ENCODE measurements at regions not wholly inside any gene's neighbourhood (a gene's known extent, or its start where the extent isn't known, plus 50 kb on each side); places are given as distances from the start of the nearest gene placed in this dataset.

DNA sequence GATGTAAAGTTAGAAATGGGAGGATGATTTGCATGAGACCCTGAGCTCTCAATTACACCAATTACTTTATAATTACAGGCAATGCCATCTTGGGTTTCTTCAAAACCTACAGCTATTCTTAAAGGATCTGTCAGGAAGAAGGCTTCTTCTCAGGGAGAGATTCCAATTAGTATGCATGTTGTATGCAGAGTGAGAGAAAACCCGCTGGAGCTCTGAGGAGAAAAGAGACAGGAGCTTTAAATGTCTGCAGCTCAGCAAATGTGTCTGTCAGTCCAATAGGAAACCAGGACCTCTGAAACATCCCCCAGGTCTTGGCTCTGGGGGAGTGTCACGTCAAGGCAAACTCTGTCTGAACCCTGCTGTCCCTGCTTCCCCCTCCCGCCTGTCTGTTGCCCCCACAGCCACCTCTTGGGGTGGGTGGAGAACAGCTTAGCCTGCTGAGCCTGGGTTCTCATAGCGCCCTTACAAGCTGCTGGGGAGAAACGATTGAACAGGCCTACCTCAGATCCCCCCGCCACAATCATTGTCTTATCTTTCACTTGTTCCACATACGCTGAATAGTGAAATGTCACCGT, 140.2 kb downstream of the SPATA19 start:
- no peak for DNase-seq (ENCODE audit: extremely low read depth in 1 of 11, low read depth in 9 of 11, low spot score in 4 of 11)

DNA sequence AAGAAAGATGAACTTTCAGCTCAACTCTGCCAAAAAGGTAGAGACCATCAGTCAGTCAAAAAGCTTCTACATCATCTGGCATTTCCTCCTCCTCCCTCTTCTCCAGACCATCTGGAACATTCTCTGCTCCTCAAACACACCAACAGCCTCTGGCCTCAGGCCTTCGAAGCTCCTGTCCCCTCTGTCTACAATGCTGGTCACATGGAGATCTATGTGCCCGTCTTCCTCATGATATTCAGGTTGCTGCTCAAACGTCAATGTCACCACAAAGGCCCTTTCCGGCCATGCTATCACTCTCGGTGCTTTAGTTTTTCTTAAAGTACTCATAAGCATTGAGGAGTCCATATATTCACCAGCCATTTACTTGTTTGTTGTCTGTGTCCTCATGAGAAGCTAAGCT, 146.2 kb downstream of the SPATA19 start:
- no peak for DNase-seq (ENCODE audit: extremely low read depth in 1 of 11, low read depth in 9 of 11, low spot score in 4 of 11)

GRCh38 chr11:133698654-133699053, 146.7 kb downstream of the SPATA19 start:
- DNase-seq (ENCODE audit: extremely low read depth in 1 of 11, low read depth in 9 of 11, low spot score in 4 of 11) = no peak

- DNase-seq (ENCODE audit: extremely low read depth in 1 of 11, low read depth in 9 of 11, low spot score in 4 of 11) = no peak
Measured at GRCh38 chr11:133697603-133698180, 147.6 kb downstream of the SPATA19 start.

DNA sequence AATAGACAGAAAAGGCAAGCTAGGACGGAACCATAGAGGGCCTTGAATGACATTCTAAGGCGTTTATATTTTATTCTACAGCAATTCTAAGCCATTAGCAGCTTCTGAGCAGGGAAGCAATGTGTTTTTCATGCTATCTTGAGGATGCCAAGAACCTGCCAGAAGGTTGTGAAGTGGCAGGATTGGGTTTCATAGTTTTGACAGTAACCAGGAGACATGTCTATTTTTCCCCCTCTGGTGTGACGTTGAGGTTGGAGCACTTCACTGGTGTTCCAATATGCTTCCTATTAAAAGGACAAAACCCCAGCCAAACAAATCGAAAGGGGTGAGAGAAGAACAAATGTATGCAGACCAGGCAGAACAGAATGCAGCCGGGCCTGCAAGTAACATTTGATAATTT, 148.2 kb downstream of the SPATA19 start:
- DNase-seq (ENCODE audit: extremely low read depth in 1 of 11, low read depth in 9 of 11, low spot score in 4 of 11) = no peak

DNA sequence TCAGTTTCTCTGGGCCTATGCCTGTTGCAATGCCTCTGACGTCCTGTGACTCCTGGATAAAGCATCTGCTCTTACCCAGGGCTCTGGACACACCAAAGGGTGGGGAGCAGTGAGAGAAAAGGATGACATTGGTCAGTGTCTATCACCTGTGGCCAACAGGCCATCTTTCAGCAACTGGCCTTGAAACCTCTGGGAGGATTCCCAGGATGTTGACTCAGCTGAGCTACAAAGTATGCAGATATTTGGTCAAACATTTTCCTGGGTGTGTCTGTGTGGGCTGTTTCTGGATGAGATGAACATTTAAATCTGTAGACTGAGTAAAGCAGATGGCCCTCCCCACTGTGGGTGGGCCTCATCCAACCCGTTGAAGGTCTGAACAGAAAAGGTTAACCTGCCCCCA, 149.9 kb downstream of the SPATA19 start:
- no peak for DNase-seq (ENCODE audit: extremely low read depth in 1 of 11, low read depth in 9 of 11, low spot score in 4 of 11)

- no peak for DNase-seq (ENCODE audit: extremely low read depth in 1 of 11, low read depth in 9 of 11, low spot score in 4 of 11)
Measured at GRCh38 chr11:133694701-133695100, 150.6 kb downstream of the SPATA19 start.

DNA sequence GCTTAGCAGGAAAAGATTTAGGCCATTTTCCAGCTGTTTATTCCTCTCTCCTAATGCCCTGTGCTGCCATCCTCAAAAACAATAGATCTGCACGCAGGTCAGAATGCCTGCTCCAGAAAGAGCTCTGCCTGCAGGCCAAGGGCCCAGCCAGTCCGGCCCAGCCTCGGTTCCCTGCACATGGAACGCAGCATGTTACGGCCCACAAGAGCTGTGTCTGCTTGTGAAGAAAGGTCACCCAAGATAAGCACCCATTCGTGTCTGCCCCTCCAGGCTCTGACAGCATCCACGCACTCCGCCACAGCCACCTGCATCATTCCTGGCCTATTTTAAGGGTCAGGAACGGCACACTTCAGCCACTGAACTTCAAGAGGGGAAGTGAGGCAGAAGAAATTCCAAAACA, 152.2 kb downstream of the SPATA19 start:
- no peak for DNase-seq (ENCODE audit: extremely low read depth in 1 of 11, low read depth in 9 of 11, low spot score in 4 of 11)

GRCh38 chr11:133692126-133692934, 153.0 kb downstream of the SPATA19 start:
- no peak for DNase-seq (ENCODE audit: extremely low read depth in 1 of 11, low read depth in 9 of 11, low spot score in 4 of 11)

GRCh38 chr11:133687781-133688180, 155.5 kb upstream of the OPCML start:
- DNase-seq (ENCODE audit: extremely low read depth in 1 of 11, low read depth in 9 of 11, low spot score in 4 of 11) = no peak

- DNase-seq (ENCODE audit: extremely low read depth in 1 of 11, low read depth in 9 of 11, low spot score in 4 of 11) = peak in 5 of 11 donors; percentile 3 to 30 (median 17)
Measured at GRCh38 chr11:133681901-133682300, 149.6 kb upstream of the OPCML start.

GRCh38 chr11:133679896-133680295, 147.6 kb upstream of the OPCML start:
- DNase-seq (ENCODE audit: extremely low read depth in 1 of 11, low read depth in 9 of 11, low spot score in 4 of 11) = no peak

- no peak for DNase-seq (ENCODE audit: extremely low read depth in 1 of 11, low read depth in 9 of 11, low spot score in 4 of 11)
Measured at GRCh38 chr11:133678191-133678590, 145.9 kb upstream of the OPCML start.

- DNase-seq (ENCODE audit: extremely low read depth in 1 of 11, low read depth in 9 of 11, low spot score in 4 of 11) = peak in 2 of 11 donors; percentile 4 to 13
Measured at GRCh38 chr11:133677387-133677786, 145.1 kb upstream of the OPCML start.

GRCh38 chr11:133676265-133676664, 144.0 kb upstream of the OPCML start:
- no peak for DNase-seq (ENCODE audit: extremely low read depth in 1 of 11, low read depth in 9 of 11, low spot score in 4 of 11)

DNA sequence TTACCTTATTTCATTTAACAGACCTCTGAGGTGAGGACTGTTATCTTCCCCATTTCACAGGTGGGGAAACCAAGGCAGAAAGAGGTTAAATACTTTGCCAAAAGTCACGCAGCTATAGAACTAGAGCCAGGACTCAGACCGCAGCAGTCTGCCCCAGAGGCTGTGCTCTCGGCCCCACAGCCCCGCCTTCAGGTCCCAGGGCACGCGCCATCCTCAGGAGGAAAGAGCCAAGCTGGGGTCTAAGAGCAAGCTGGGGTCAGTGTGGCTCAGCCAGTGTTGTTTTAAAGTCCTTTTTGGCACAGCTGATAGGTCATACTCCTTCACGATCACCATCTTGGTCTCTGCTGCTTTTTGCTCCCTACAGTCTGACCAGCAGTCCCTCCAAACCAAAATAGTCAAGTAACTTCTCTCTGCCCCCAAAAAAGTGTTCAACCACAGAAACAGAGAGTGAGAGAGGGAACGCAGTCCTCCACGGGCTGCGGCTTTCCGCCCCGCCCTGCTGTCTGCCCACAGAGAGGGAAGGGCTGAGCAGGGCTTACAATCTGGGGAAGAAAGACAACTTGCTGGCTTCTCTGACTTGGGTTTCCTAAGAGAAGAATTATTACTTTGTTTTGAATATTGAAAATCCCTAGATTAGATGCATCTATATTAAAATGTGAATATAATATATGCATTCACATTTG, 137.2 kb upstream of the OPCML start:
- DNase-seq (ENCODE audit: extremely low read depth in 1 of 11, low read depth in 9 of 11, low spot score in 4 of 11) = no peak

DNA sequence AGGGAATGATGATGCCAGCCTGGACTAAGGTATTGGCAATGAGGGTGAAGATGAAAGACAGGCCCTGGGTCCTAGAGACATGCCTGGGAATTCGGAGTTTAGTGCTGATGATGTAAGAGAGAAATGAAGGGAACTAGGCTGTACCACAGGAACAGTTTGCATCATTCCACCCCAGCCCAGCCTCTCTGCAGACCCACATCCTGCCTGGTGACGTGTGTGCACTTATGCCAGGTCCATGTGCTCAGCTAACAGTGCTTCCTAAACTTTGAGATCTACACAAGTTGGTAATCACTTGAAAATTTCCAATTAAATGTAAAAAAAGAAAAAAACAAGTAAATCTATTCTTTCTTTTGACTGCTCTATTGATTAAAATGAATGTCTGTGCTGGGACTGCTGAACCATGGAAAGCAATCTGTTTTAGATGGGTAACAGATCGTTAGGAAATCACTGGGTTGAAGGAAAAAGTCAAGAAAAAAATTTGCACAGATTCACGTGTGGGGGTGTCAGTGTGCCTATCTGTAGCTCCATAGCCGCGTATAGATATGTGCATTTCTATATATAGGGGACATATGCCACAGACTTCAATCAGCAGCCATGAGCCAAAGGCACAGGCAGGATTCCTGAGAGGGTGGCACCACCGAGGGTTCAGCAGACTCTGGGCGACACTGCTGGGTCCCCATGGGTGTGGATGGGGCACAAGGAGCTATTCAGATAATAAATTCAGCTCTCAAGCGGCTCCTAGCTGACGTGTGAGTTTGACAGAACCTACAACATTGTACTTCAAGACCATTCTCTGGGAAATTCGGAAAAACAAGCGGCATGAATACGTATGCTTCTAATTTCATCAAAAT, 131.1 kb upstream of the OPCML start:
- DNase-seq (ENCODE audit: extremely low read depth in 1 of 11, low read depth in 9 of 11, low spot score in 4 of 11) = no peak

GRCh38 chr11:133661846-133662245, 129.5 kb upstream of the OPCML start:
- no peak for DNase-seq (ENCODE audit: extremely low read depth in 1 of 11, low read depth in 9 of 11, low spot score in 4 of 11)

DNA sequence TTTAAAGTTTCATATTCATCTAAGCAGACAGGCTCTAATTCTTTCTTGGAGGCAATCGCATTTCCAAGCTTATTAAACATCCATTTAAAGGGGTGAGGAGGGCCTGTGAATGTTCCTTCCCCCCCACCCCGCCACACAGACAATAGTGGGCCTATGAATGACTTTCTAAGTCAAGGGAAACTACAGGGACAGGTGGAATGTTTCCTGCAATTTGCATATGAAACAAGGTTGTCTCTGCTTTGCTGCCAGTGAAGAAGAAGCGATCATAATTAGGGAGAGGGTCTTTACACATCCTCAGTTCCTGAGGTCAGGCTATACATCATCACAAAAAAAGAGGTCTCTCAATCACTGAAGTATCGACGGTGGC, 127.9 kb upstream of the OPCML start:
- DNase-seq (ENCODE audit: extremely low read depth in 1 of 11, low read depth in 9 of 11, low spot score in 4 of 11) = no peak
